Mesendoderm (in vitro differentiated cells): ENCODE measurements at regions not wholly inside any gene's neighbourhood (a gene's known extent, or its start where the extent isn't known, plus 50 kb on each side); places are given as distances from the start of the nearest gene placed in this dataset.

Experiments
- DNase-seq: peaks from one replicate; pipeline ENCODE4 v3.0.0; 2013
- H2AK5ac ChIP-seq: 2 replicates; pipeline ENCODE4 v1.6.1; 2013; ENCODE audit warnings: low read length, inconsistent platforms
- H2BK120ac ChIP-seq: 2 replicates; pipeline ENCODE4 v1.6.1; 2013; ENCODE audit warnings: low read depth, mild to moderate bottlenecking, low read length, moderate library complexity, mixed read lengths
- H2BK15ac ChIP-seq: replicated peaks from 2 replicates; pipeline ENCODE4 v1.6.1; 2013; ENCODE audit warnings: low read depth, mild to moderate bottlenecking, moderate library complexity
- H2BK5ac ChIP-seq: 2 replicates; pipeline ENCODE4 v1.6.1; 2013; ENCODE audit warnings: low read length, inconsistent platforms
- H3K18ac ChIP-seq: 2 replicates; pipeline ENCODE4 v1.6.1; 2013; ENCODE audit warnings: mild to moderate bottlenecking, low read length, mixed read lengths
- H3K23ac ChIP-seq: one replicate; pipeline ENCODE4 v1.6.1; 2013; ENCODE audit warnings: low read length
- H3K27ac ChIP-seq: 2 replicates; pipeline ENCODE4 v1.5.1; 2013; ENCODE audit warnings: low read depth, mild to moderate bottlenecking, inconsistent platforms, low read length, moderate library complexity
- H3K27me3 ChIP-seq: 2 replicates; pipeline ENCODE4 v1.6.1; 2013; ENCODE audit warnings: low read length, control low read depth, mild to moderate bottlenecking, inconsistent platforms; ENCODE audit not compliant: insufficient read depth, poor library complexity
- H3K36me3 ChIP-seq: 2 replicates; pipeline ENCODE4 v1.6.1; 2013; ENCODE audit warnings: low read length, inconsistent platforms; ENCODE audit not compliant: control insufficient read depth, insufficient read depth
- H3K4ac ChIP-seq: one replicate; pipeline ENCODE4 v1.6.1; 2013; ENCODE audit warnings: low read depth, mild to moderate bottlenecking, low read length, moderate library complexity
- H3K4me1 ChIP-seq: 2 replicates; pipeline ENCODE4 v1.6.1; 2013; ENCODE audit warnings: low read depth, low read length, inconsistent platforms; ENCODE audit not compliant: control insufficient read depth
- H3K4me2 ChIP-seq: 2 replicates; pipeline ENCODE4 v1.6.1; 2013; ENCODE audit warnings: low read length
- H3K4me3 ChIP-seq: 2 replicates; pipeline ENCODE4 v1.5.1; 2013; ENCODE audit warnings: mild to moderate bottlenecking, low read length
- H3K56ac ChIP-seq: one replicate; pipeline ENCODE4 v1.6.1; 2013; ENCODE audit warnings: low read length
- H3K79me1 ChIP-seq: 2 replicates; pipeline ENCODE4 v1.6.1; 2013; ENCODE audit warnings: low read length, inconsistent platforms
- H3K79me2 ChIP-seq: 2 replicates; pipeline ENCODE4 v1.6.1; 2013; ENCODE audit warnings: mild to moderate bottlenecking, low read length; ENCODE audit not compliant: control insufficient read depth, insufficient read depth
- H3K9ac ChIP-seq: 2 replicates; pipeline ENCODE4 v1.6.1; 2013; ENCODE audit warnings: low read length, inconsistent platforms
- H4K5ac ChIP-seq: one replicate; pipeline ENCODE4 v1.6.1; 2013; ENCODE audit warnings: low read length
- H4K8ac ChIP-seq: one replicate; pipeline ENCODE4 v1.6.1; 2013; ENCODE audit warnings: low read depth, mild to moderate bottlenecking, control low read depth, low read length, moderate library complexity
- WGBS: extraction: QIAGEN DNeasy Blood & Tissue Kit; methylation state at CpG from one replicate; pipeline ENCODE4 v1.1.7; 2013; ENCODE audit warnings: low lambda C conversion rate, missing lambda C conversion rate; ENCODE audit not compliant: insufficient coverage; ENCODE audit errors: extremely low coverage; 5-methylcytosine and 5-hydroxymethylcytosine counted together

- H3K18ac ChIP-seq = no peak overlapping the region
- H2BK15ac ChIP-seq = no peak overlapping the region
- no peak overlapping the region for H2BK120ac ChIP-seq
- WGBS = no CpG with 5 or more reads among the region's 12 CpGs
- peaks cover 3% of the 10 kb centered on the region for H3K4me1 ChIP-seq
- no peak overlapping the region for H4K8ac ChIP-seq
- DNase-seq = no peak
- no peak overlapping the region for H3K4ac ChIP-seq
- H3K4me2 ChIP-seq = no peak overlapping the region
- H2AK5ac ChIP-seq = no peak overlapping the region
- H3K36me3 ChIP-seq = no peaks in the 10 kb centered on the region
- no peaks in the 10 kb centered on the region for H3K27me3 ChIP-seq
- H3K79me2 ChIP-seq = no peaks in the 10 kb centered on the region
- H2BK5ac ChIP-seq = no peak overlapping the region
- no peak overlapping the region for H3K9ac ChIP-seq
- H3K56ac ChIP-seq = no peak overlapping the region
- H3K79me1 ChIP-seq = no peaks in the 10 kb centered on the region
- H3K27ac ChIP-seq = no peak overlapping the region
- no peak overlapping the region for H3K4me3 ChIP-seq
- H3K23ac ChIP-seq = no peak overlapping the region
- no peak overlapping the region for H4K5ac ChIP-seq
Measured at GRCh38 chr21:35254006-35254764, 205.1 kb upstream of the RUNX1 start.

DNA sequence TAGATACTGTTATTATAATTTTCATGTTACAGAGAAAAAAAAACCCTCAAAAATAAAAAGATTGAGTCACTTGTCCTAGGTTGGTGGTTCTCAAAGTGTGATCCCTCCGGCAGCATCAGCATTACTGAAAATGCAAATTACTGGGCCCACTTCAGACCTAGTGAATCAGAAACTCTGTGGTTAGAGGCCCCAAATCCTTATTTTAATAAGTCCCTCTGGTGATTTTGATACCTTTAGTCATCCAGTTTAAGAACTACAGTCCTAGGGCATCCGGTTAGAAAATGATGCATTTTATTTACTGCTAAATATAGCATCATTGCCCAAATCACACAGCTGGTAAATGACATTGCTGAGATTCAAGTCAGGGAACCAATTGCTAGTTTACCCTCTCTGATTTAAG is 203.7 kb upstream of the RUNX1 start:
- H2BK15ac ChIP-seq = no peak overlapping the region
- WGBS = no CpG with 5 or more reads among the region's 2 CpGs
- H3K27me3 ChIP-seq = no peaks in the 10 kb centered on the region
- H2AK5ac ChIP-seq = no peak overlapping the region
- DNase-seq = no peak
- no peak overlapping the region for H3K56ac ChIP-seq
- H3K4me1 ChIP-seq = peaks cover 3% of the 10 kb centered on the region
- no peak overlapping the region for H3K4me3 ChIP-seq
- no peak overlapping the region for H2BK120ac ChIP-seq
- H3K23ac ChIP-seq = no peak overlapping the region
- H4K8ac ChIP-seq = no peak overlapping the region
- H3K18ac ChIP-seq = no peak overlapping the region
- H4K5ac ChIP-seq = no peak overlapping the region
- no peak overlapping the region for H3K9ac ChIP-seq
- no peaks in the 10 kb centered on the region for H3K79me2 ChIP-seq
- H3K4ac ChIP-seq = no peak overlapping the region
- H3K27ac ChIP-seq = no peak overlapping the region
- no peaks in the 10 kb centered on the region for H3K36me3 ChIP-seq
- no peak overlapping the region for H2BK5ac ChIP-seq
- no peaks in the 10 kb centered on the region for H3K79me1 ChIP-seq
- no peak overlapping the region for H3K4me2 ChIP-seq

DNA sequence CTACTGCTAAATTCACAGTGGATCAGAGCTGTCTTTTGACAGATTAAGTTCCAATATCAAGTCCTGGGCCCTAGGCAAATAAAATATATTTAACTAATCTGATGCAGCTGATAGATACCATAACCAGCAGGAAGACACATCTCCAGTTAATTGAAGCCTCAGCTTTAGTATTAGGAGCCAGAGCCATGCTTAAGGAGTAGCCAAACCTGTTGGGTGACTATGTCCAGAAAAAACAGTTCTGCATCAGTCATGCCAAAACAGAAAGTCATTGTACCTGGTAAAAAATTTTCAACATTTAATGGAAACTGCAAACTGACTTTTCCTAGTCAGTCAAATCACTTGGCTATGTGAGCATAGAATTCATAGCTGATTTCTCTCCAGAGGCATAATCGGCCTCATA is 200.5 kb upstream of the RUNX1 start:
- no peak overlapping the region for H4K5ac ChIP-seq
- no peak overlapping the region for H2AK5ac ChIP-seq
- H3K4me2 ChIP-seq = no peak overlapping the region
- H3K36me3 ChIP-seq = no peaks in the 10 kb centered on the region
- WGBS = no CpG with 5 or more reads among the region's 1 CpG
- no peak overlapping the region for H3K4me3 ChIP-seq
- no peak overlapping the region for H3K9ac ChIP-seq
- H3K4me1 ChIP-seq = no peaks in the 10 kb centered on the region
- no peak overlapping the region for H4K8ac ChIP-seq
- no peak overlapping the region for H3K18ac ChIP-seq
- no peaks in the 10 kb centered on the region for H3K79me1 ChIP-seq
- H3K79me2 ChIP-seq = no peaks in the 10 kb centered on the region
- H2BK5ac ChIP-seq = no peak overlapping the region
- no peak overlapping the region for H3K56ac ChIP-seq
- H2BK120ac ChIP-seq = no peak overlapping the region
- no peak overlapping the region for H3K4ac ChIP-seq
- H3K23ac ChIP-seq = no peak overlapping the region
- DNase-seq = no peak
- H2BK15ac ChIP-seq = no peak overlapping the region
- peaks cover 1% of the 10 kb centered on the region for H3K27me3 ChIP-seq
- H3K27ac ChIP-seq = no peak overlapping the region

DNA sequence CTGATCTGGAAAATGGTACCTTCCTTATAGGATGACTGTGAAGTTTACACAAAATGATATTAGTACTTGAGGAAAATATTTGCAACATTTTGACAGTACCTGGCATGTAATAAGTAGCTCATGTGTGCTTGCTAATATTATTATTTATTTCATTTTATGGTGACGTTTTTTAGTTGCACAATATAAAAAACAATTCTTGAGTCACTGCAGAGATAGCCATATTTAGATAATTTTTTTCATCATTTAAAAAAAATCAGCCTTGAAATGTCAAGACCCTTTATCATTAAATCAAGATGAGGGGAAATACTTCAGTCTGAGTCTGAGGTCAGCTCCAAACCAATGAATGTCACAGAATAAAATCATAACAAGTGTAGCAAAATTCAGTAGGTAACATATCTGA is 196.8 kb upstream of the RUNX1 start:
- DNase-seq = no peak
- Histone ChIP-seq H3K9ac (no peak overlapping the region), H3K36me3 (no peaks in the 10 kb centered on the region), H4K8ac (no peak overlapping the region), H3K18ac (no peak overlapping the region), H3K79me1 (no peaks in the 10 kb centered on the region), H3K4me2 (no peak overlapping the region), H3K27me3 (peaks cover 1% of the 10 kb centered on the region), H4K5ac (no peak overlapping the region), H2AK5ac (no peak overlapping the region), H3K23ac (no peak overlapping the region), H2BK15ac (no peak overlapping the region), H3K4ac (no peak overlapping the region), H2BK5ac (no peak overlapping the region), H2BK120ac (no peak overlapping the region), H3K4me3 (no peak overlapping the region), H3K79me2 (no peaks in the 10 kb centered on the region), H3K27ac (no peak overlapping the region), H3K56ac (no peak overlapping the region), H3K4me1 (no peaks in the 10 kb centered on the region)
- no CpG with 5 or more reads among the region's 1 CpG for WGBS

- Histone ChIP-seq H3K79me1 (no peaks in the 10 kb centered on the region), H4K5ac (no peak overlapping the region), H4K8ac (no peak overlapping the region), H3K36me3 (no peaks in the 10 kb centered on the region), H2BK5ac (no peak overlapping the region), H3K4me2 (no peak overlapping the region), H2BK120ac (no peak overlapping the region), H3K4ac (no peak overlapping the region), H3K18ac (no peak overlapping the region), H3K27ac (no peak overlapping the region), H3K23ac (no peak overlapping the region), H3K4me3 (no peak overlapping the region), H3K9ac (no peak overlapping the region), H3K56ac (no peak overlapping the region), H3K79me2 (no peaks in the 10 kb centered on the region), H2BK15ac (no peak overlapping the region), H3K27me3 (peaks cover 1% of the 10 kb centered on the region), H3K4me1 (no peaks in the 10 kb centered on the region), H2AK5ac (no peak overlapping the region)
- WGBS = no CpG with 5 or more reads among the region's 4 CpGs
- DNase-seq = no peak
Measured at GRCh38 chr21:35244514-35244913, 195.4 kb upstream of the RUNX1 start.

DNA sequence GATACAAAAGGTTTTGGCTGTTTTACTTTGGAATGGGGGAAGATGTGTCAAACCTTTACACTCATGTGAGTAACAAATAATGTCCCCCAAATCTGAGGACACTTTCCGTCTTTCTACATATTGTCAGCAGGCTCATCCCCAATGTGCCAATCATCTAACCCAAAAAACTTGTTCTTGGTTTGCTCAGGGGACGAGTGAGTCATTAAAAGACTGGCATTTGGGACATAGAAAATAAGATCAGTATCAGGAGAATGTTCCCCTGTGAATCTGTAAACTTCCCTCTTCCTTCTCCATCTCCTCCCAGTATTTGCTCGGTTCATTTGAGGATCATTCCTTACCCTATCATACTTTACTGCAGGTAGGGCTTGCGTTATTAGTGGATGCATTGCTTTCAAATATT is 194.1 kb upstream of the RUNX1 start:
- Histone ChIP-seq H2BK120ac (no peak overlapping the region), H4K8ac (no peak overlapping the region), H3K4me1 (no peaks in the 10 kb centered on the region), H3K18ac (no peak overlapping the region), H3K36me3 (no peaks in the 10 kb centered on the region), H3K9ac (no peak overlapping the region), H4K5ac (no peak overlapping the region), H3K23ac (no peak overlapping the region), H3K79me1 (no peaks in the 10 kb centered on the region), H3K56ac (no peak overlapping the region), H2BK15ac (no peak overlapping the region), H3K27ac (no peak overlapping the region), H3K4me2 (no peak overlapping the region), H2BK5ac (no peak overlapping the region), H3K4me3 (no peak overlapping the region), H2AK5ac (no peak overlapping the region), H3K79me2 (no peaks in the 10 kb centered on the region), H3K27me3 (peaks cover 1% of the 10 kb centered on the region), H3K4ac (no peak overlapping the region)
- WGBS = no CpG with 5 or more reads among the region's 4 CpGs
- no peak for DNase-seq
